ENCODE measurements at regions not wholly inside any gene's neighbourhood (a gene's known extent, or its start where the extent isn't known, plus 50 kb on each side); places are given as distances from the start of the nearest gene placed in this dataset.
"Not testable (repeated sequence)": the region's sequence is repeated elsewhere in the genome, so short reads cannot be mapped to it uniquely, and the experiment has no call there.

- DNase-seq, result no peak
Measured at GRCh38 chr6:27532820-27533538, 60.1 kb upstream of the ZNF184 start.

- DNase-seq, result peak; percentile 3
Measured at GRCh38 chr6:27531772-27532459, 59.0 kb upstream of the ZNF184 start.

DNA sequence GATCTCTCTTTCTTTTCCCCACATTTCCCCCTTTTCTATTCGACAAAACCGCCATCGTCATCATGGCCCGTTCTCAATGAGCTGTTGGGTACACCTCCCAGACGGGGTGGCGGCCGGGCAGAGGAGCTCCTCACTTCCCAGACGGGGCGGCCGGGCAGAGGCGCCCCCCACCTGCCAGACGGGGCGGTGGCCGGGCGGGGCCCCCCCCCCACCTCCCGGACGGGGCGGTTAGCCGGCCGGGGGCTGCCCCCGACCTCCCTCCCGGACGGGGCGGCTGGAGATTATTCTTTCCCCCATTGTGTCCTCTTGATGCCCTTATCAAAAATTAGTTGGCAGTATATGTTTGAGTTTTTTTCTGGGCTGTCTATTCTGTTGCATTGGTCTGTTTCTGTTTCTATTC, 56.9 kb upstream of the ZNF184 start:
- DNase-seq, result not testable (repeated sequence)

GRCh38 chr6:27528714-27529113, 55.8 kb upstream of the ZNF184 start:
- no peak for DNase-seq

Measured in NCI-H146 (cell line).